ENCODE measurements at regions not wholly inside any gene's neighbourhood (a gene's known extent, or its start where the extent isn't known, plus 50 kb on each side); places are given as distances from the start of the nearest gene placed in this dataset.

DNA sequence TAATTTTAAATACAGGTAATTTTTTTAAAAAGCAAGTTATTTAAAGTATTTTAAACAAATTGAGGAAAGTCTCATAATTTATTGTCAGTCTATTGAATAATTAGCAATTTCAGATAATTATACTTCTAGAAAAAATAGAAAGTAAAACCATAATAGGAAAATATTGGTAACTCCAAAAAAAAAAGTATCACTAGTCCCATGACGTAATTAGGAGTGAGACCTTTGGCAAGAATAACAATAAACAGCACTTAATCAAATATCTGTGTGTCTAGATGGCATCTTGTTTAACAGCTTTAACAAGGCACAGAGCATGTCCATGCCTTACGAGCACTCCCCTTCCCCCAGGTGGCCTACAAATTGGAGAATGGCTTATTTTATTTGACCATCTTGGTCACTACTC, 1683.6 kb upstream of the AGA start:
- DNase-seq (ENCODE audit: low read depth), result no peak
- H3K4me3 ChIP-seq (replicated peaks; ENCODE audit: low read depth, low read length), result no peak overlapping the region
- TF ChIP-seq, protein P1, sequence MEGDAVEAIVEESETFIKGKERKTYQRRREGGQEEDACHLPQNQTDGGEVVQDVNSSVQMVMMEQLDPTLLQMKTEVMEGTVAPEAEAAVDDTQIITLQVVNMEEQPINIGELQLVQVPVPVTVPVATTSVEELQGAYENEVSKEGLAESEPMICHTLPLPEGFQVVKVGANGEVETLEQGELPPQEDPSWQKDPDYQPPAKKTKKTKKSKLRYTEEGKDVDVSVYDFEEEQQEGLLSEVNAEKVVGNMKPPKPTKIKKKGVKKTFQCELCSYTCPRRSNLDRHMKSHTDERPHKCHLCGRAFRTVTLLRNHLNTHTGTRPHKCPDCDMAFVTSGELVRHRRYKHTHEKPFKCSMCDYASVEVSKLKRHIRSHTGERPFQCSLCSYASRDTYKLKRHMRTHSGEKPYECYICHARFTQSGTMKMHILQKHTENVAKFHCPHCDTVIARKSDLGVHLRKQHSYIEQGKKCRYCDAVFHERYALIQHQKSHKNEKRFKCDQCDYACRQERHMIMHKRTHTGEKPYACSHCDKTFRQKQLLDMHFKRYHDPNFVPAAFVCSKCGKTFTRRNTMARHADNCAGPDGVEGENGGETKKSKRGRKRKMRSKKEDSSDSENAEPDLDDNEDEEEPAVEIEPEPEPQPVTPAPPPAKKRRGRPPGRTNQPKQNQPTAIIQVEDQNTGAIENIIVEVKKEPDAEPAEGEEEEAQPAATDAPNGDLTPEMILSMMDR (IDR thresholded peaks at IDR 0.05; ENCODE audit: low read length, missing control alignments), result no peak

DNA sequence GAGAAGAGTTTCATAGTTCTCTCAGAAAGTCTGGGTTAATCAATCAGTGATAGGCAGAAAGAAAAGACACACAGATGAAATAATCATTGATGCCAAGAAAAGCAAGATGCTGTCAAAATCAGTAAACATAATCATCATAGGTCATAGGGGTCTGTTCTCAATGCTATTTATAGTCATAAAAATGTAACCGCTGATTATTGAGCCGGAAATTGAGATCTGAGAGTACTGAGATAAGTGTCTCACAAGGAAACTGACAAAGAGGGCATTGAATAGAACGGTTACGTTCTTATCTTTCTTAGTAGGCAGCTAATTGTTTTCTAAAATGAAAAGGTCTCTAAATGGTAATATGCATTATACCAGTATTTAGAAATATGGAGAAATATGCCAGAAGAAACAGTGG, 1686.1 kb upstream of the AGA start:
- no peak for DNase-seq (ENCODE audit: low read depth)
- TF ChIP-seq, protein P1 (IDR thresholded peaks at IDR 0.05; ENCODE audit: low read length, missing control alignments), result no peak
- no peak overlapping the region for H3K4me3 ChIP-seq (replicated peaks; ENCODE audit: low read depth, low read length)

DNA sequence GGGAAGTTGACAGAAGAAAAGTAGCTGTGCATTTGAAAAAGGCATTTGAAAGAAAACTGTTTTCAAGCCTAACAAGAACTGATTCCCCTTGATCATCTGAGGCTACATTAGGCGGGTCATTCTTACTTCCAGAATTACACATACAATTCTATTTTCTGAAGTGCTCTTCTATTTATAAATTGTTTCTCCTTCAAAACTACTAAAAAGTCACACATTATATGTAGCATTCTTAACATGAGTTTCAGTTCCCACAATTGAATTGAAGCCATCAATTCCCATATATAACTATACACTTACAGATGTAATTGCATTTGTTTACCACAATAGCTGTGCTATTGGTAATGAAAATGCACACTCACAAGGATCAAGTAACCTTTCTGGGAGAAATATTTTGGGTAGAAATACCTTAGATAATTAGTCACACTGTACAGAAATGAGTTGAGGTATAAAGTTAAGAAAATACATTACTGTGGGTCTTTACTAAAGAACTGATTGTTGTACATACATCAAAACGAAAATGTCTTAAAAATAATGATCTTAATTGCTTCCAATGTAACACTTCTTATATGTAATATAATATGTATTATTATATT, 1688.0 kb upstream of the AGA start:
- TF ChIP-seq, protein P1 (IDR thresholded peaks at IDR 0.05; ENCODE audit: low read length, missing control alignments), result no peak
- H3K4me3 ChIP-seq (replicated peaks; ENCODE audit: low read depth, low read length), result no peak overlapping the region
- DNase-seq (ENCODE audit: low read depth), result no peak

DNA sequence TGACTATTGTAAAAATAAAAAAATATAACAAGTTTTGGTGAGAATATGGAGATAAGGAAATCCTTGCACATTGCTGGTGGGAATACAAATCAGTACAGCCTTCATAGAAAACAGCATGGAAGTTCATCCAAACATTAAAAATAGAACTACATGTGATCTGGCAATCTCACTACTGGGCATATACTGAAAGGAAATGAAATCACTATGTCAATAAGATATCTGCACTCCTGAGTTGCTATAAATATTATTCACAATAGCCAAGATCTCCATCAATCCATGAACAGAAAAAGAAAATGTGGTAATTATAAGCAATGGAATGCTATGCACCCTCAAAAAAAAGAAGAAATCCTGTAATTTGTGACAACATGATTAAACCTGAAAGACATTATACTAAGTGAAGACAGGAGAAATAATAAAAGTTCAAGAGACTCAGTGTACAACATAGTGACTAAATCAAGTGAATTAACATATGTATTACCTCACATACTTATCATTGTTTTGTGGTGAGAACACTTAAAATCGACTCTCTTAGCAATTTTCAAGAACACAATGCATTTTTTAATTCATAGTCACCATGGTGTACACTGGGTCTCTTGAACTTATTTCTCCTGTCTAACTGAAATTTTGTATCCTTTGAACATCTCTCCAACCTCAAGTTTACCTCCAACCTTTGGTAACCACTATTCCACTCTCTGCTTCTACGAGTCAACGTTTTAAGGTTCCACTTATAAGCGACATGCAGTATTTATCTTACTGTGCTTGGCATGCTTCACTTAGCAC, 1703.7 kb upstream of the AGA start:
- TF ChIP-seq, protein P1 (IDR thresholded peaks at IDR 0.05; ENCODE audit: low read length, missing control alignments), result no peak
- no peak overlapping the region for H3K4me3 ChIP-seq (replicated peaks; ENCODE audit: low read depth, low read length)
- DNase-seq (ENCODE audit: low read depth), result no peak

DNA sequence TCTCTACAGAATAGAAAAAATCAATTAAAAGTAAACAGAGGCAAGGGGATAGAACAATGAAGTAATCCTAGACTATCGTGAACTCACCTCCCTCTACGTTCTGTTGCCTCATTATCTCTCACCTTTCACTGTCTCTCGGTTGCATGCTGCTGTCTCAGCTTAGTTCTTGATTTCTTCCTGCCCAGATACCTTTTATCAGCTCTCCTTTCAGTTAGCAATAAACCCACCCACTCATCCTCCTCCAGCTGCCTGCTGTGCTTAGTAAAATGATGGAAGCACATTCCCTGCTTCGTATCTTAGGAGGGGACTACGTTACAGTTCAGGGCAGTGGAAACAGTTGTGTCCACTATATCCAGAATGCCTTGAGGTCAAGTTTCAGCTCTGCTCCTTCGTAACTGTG, 1709.5 kb upstream of the AGA start:
- TF ChIP-seq, protein P1 (IDR thresholded peaks at IDR 0.05; ENCODE audit: low read length, missing control alignments), result no peak
- DNase-seq (ENCODE audit: low read depth), result no peak
- H3K4me3 ChIP-seq (replicated peaks; ENCODE audit: low read depth, low read length), result no peak overlapping the region

DNA sequence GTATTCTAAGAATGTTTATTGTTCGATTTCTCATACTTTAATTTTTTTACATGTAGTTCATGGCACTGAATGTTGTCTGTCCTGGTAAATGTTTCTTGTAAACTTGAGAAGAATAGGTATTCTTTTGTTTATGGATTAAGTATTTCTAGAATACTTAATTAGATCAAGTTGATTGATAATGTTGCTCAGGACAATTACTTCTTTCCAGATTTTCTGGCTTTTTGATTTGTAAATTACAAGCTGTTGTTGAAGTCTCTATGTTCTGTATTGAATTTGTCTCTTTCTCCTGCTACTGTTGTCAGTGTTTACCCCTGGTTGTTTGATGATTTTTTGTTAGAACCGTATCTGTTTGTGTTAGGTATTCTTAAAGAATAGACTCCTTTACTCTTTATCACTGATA, 1720.9 kb upstream of the AGA start:
- H3K4me3 ChIP-seq (replicated peaks; ENCODE audit: low read depth, low read length), result no peak overlapping the region
- DNase-seq (ENCODE audit: low read depth), result no peak
- TF ChIP-seq, protein P1 (IDR thresholded peaks at IDR 0.05; ENCODE audit: low read length, missing control alignments), result no peak
